Lower lobe of right lung (tissue), 2 donors: ENCODE measurements at regions not wholly inside any gene's neighbourhood (a gene's known extent, or its start where the extent isn't known, plus 50 kb on each side); places are given as distances from the start of the nearest gene placed in this dataset.

ENCODE experiments used
- ATAC-seq, 2 donors: fragments of 200-7000 bp; cut with Tn5 transposase; one replicate each; pipeline ENCODE4 v1.9.1; 2020 to 2022; ENCODE audit warnings: mild to moderate bottlenecking in 2 of 2, moderate library complexity in 2 of 2
- DNase-seq: peaks from one replicate; pipeline ENCODE4 v3.0.0-alpha.2; 2020
- H3K27ac ChIP-seq: fragments of 200-600 bp; one replicate; pipeline ENCODE4 v1.8.0; 2022
- H3K27me3 ChIP-seq: fragments of 200-600 bp; one replicate; pipeline ENCODE4 v1.8.0; 2022; ENCODE audit warnings: low read depth
- H3K36me3 ChIP-seq: fragments of 200-600 bp; one replicate; pipeline ENCODE4 v1.8.0; 2022; ENCODE audit warnings: mild to moderate bottlenecking
- H3K4me1 ChIP-seq: fragments of 200-600 bp; one replicate; pipeline ENCODE4 v1.8.0; 2022
- H3K4me3 ChIP-seq: fragments of 200-600 bp; one replicate; pipeline ENCODE4 v1.8.0; 2022; ENCODE audit warnings: mild to moderate bottlenecking
- H3K9me3 ChIP-seq: fragments of 200-600 bp; one replicate; pipeline ENCODE4 v1.8.0; 2022
- intact Hi-C: fragments of 100-400 bp; cut with DNase I; formaldehyde crosslinking; loops from one replicate; pipeline ENCODE4 v1.11.0; 2022
- TF ChIP-seq, protein P1 (sequence below): fragments of 200-600 bp; IDR thresholded peaks from one replicate; pipeline ENCODE4 v1.8.0; 2022; ENCODE audit warnings: antibody characterized with exemption, mild to moderate bottlenecking
- donor health status: DM: no; HTN: yes; CAD: no; lungs with severe emphysema.

DNA sequence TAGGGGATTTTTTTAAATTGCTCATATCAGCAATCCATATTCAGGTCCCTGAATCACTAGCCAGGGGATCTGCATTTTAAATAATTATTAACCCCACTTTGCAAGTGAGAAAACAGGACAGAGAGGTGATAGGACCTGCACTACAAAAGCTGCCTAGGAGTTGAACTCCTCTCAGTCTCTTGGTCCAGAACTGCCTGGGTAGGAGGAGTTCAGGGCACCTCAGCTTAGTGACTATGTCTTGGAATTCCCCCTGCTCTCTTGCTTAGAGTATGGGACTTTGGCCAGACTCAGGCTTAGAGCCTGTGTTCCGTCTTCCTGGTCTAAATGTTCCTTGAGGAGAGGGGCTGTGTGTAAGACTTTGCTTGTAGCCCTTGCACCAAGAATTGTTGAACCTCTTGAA, 68.2 kb upstream of the WSCD2 start:
- H3K9me3 ChIP-seq = no peaks in the 10 kb centered on the region
- DNase-seq (no peak), ATAC-seq (no peak)
- H3K36me3 ChIP-seq = no peaks in the 10 kb centered on the region
- TF ChIP-seq, protein P1, sequence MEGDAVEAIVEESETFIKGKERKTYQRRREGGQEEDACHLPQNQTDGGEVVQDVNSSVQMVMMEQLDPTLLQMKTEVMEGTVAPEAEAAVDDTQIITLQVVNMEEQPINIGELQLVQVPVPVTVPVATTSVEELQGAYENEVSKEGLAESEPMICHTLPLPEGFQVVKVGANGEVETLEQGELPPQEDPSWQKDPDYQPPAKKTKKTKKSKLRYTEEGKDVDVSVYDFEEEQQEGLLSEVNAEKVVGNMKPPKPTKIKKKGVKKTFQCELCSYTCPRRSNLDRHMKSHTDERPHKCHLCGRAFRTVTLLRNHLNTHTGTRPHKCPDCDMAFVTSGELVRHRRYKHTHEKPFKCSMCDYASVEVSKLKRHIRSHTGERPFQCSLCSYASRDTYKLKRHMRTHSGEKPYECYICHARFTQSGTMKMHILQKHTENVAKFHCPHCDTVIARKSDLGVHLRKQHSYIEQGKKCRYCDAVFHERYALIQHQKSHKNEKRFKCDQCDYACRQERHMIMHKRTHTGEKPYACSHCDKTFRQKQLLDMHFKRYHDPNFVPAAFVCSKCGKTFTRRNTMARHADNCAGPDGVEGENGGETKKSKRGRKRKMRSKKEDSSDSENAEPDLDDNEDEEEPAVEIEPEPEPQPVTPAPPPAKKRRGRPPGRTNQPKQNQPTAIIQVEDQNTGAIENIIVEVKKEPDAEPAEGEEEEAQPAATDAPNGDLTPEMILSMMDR = no peak
- peaks cover 6% of the 10 kb centered on the region for H3K27me3 ChIP-seq
- no peaks in the 10 kb centered on the region for H3K4me1 ChIP-seq
- H3K27ac ChIP-seq = no peak overlapping the region
- no peak overlapping the region for H3K4me3 ChIP-seq
- intact Hi-C loops = no loop called here

DNA sequence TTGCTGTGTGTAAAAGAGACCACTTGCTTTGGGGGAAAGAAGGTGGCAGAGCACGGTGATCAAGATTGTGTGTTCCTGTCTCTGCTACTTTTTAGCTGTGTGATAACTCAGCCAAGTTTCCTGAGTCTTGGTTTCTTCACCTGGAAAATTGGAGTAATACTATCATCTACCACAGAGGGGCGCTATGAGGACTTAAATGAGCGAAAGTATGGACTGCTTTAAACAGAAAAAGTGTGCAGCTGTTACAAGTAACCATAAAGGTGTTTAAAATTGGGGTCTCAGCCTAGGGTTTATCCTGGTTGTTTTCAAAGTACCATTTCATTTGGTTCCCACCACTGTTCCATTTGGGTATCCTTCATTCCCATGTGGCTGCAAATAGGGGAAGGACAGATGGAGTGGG, 65.9 kb upstream of the WSCD2 start:
- TF ChIP-seq, protein P1 = no peak
- Histone ChIP-seq H3K27ac (no peak overlapping the region), H3K36me3 (no peaks in the 10 kb centered on the region), H3K9me3 (no peaks in the 10 kb centered on the region), H3K27me3 (peaks cover 6% of the 10 kb centered on the region), H3K4me1 (no peaks in the 10 kb centered on the region), H3K4me3 (no peak overlapping the region)
- DNase-seq (no peak), ATAC-seq (no peak)
- intact Hi-C loops = no loop called here

DNA sequence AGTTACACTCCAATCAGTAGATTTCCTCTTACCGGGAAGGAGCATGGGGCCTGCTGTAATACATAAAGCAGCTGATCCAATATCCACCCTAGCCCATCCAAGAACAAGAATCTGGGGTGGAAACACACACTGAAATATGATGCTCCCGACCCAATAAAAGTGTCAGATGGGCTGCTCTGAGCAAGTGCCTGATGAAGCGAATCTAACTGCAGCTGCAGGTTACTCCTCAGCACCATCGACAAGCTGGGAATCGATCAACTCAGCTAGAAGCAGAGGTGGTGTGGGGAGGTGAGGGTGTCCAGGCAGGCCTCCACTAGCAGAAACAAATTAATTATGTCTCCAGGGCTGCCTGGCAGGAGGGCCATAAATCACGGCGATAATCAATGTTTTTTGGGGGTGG, 64.0 kb upstream of the WSCD2 start:
- H3K4me1 ChIP-seq = no peaks in the 10 kb centered on the region
- peaks cover 6% of the 10 kb centered on the region for H3K27me3 ChIP-seq
- no peak overlapping the region for H3K4me3 ChIP-seq
- H3K9me3 ChIP-seq = no peaks in the 10 kb centered on the region
- TF ChIP-seq, protein P1 = no peak
- H3K36me3 ChIP-seq = no peaks in the 10 kb centered on the region
- ATAC-seq = no peak
- no peak for DNase-seq
- H3K27ac ChIP-seq = no peak overlapping the region
- intact Hi-C loops = no loop called here

DNA sequence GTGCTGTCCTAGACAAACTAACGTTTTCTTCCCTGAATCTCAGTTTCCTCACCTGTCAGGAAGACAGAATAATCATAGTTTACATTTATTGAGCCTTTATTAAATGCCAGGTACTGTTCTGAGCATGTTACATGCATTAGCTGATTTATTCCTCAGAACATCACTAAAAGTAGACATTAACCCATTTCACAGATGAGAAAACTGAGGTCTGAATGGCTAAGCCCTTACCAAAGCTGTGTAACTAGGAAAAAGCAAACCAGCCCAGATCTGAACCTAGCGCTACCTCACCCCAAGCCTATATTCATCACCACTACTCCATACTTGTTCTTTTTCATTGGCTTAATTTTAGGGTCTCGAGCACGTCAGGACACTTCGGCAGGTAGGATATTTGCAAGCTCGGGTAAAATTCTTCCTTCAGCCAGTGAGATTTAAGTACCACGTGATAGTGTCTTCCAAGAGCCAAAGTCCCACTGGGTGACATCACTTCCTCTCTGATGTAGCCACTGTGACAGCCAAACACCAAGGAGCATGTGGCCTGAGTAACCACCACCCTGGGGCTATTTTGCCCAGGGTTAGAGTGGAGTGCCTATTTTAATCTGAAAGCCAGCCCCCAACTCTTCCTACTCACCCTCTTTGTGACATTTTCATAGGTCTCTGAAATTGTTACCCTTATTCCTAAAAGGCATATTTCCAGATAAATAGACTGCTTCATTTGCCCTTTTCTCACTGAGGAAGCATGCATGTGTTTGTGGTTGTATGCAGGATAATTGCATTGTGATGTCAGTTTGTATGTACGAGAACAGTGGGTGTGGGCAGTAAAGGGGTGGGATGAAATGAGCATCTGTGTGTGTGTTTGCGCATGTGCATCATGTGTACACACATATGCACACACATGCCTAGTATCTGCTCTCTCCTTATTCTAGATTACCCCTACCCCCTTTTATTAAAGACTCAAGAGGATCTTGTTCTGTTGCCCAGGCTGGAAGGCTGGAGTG, 62.2 kb upstream of the WSCD2 start:
- H3K4me1 ChIP-seq = no peaks in the 10 kb centered on the region
- intact Hi-C loops = no loop called here
- peaks cover 13% of the 10 kb centered on the region for H3K27me3 ChIP-seq
- no peak overlapping the region for H3K4me3 ChIP-seq
- TF ChIP-seq, protein P1 = no peak
- no peaks in the 10 kb centered on the region for H3K9me3 ChIP-seq
- no peak for ATAC-seq
- no peaks in the 10 kb centered on the region for H3K36me3 ChIP-seq
- no peak for DNase-seq
- H3K27ac ChIP-seq = no peak overlapping the region

DNA sequence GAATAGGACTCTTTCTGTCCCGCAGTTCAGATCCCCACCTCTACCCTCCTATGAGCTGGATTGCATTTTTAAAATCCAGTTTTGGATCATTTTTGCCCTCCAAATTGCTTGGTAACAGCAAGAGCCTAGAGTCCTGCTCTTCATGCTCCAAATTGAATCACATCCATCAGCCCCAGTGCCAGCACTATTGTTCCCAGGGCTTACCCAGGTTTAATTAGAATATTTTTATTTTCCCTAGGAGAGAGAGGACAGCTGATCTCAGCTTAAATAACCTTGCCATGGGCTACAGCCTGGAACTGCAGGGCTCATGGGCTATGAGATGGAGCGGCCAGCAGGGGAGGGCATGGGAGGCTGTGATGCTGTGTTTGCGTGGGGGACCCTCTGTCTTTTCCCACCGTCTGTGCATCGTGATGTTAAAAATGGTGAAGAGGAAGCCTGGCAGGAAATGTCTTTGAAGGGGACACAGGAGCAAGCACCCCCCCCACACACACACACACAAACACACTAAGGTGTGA, 59.4 kb upstream of the WSCD2 start:
- no peak overlapping the region for H3K27ac ChIP-seq
- H3K27me3 ChIP-seq = peaks cover 13% of the 10 kb centered on the region
- H3K36me3 ChIP-seq = no peaks in the 10 kb centered on the region
- ATAC-seq (no peak), DNase-seq (no peak)
- TF ChIP-seq, protein P1 = no peak
- intact Hi-C loops = no loop called here
- H3K4me1 ChIP-seq = no peaks in the 10 kb centered on the region
- H3K9me3 ChIP-seq = no peaks in the 10 kb centered on the region
- H3K4me3 ChIP-seq = no peak overlapping the region
